DMS 273 treated with DMSO at 0.1 percent for 48 hours (cell line): ENCODE measurements at regions not wholly inside any gene's neighbourhood (a gene's known extent, or its start where the extent isn't known, plus 50 kb on each side); places are given as distances from the start of the nearest gene placed in this dataset.
"Not testable (repeated sequence)": the region's sequence is repeated elsewhere in the genome, so short reads cannot be mapped to it uniquely, and the experiment has no call there.

ENCODE experiments used
- DNase-seq: peaks from one replicate; lab custom pipeline; 2025; lab: John Stamatoyannopoulos, UW

- no peak for DNase-seq
Measured at GRCh38 chr19:32032561-32032960, 312.8 kb upstream of the ZNF507 start.

GRCh38 chr19:32035626-32036025 is 309.8 kb upstream of the ZNF507 start:
- DNase-seq = no peak

- DNase-seq = no peak
Measured at GRCh38 chr19:32038021-32038920, 307.1 kb upstream of the ZNF507 start.

- no peak for DNase-seq
Measured at GRCh38 chr19:32038961-32039360, 306.4 kb upstream of the ZNF507 start.

GRCh38 chr19:32039440-32039839 is 306.0 kb upstream of the ZNF507 start:
- no peak for DNase-seq

GRCh38 chr19:32040236-32040635 is 305.2 kb upstream of the ZNF507 start:
- no peak for DNase-seq

- DNase-seq = no peak
Measured at GRCh38 chr19:32041681-32042292, 303.6 kb upstream of the ZNF507 start.

GRCh38 chr19:32047788-32048187 is 297.6 kb upstream of the ZNF507 start:
- DNase-seq = no peak

GRCh38 chr19:32053376-32053775 is 292.0 kb upstream of the ZNF507 start:
- DNase-seq = no peak

- DNase-seq = no peak
Measured at GRCh38 chr19:32053861-32054260, 291.5 kb upstream of the ZNF507 start.

- no peak for DNase-seq
Measured at GRCh38 chr19:32058131-32058530, 287.3 kb upstream of the ZNF507 start.

- no peak for DNase-seq
Measured at GRCh38 chr19:32061315-32061714, 284.1 kb upstream of the ZNF507 start.

- no peak for DNase-seq
Measured at GRCh38 chr19:32063601-32064000, 281.8 kb upstream of the ZNF507 start.

GRCh38 chr19:32066056-32066455 is 279.4 kb upstream of the ZNF507 start:
- DNase-seq = no peak

GRCh38 chr19:32067685-32068084 is 277.7 kb upstream of the ZNF507 start:
- DNase-seq = no peak

GRCh38 chr19:32068793-32069192 is 276.6 kb upstream of the ZNF507 start:
- no peak for DNase-seq

- no peak for DNase-seq
Measured at GRCh38 chr19:32070101-32070500, 275.3 kb upstream of the ZNF507 start.

- no peak for DNase-seq
Measured at GRCh38 chr19:32082028-32082427, 263.4 kb upstream of the ZNF507 start.

- DNase-seq = not testable (repeated sequence)
Measured at GRCh38 chr19:32084756-32085363, 260.6 kb upstream of the ZNF507 start.

- no peak for DNase-seq
Measured at GRCh38 chr19:32091241-32091640, 254.2 kb upstream of the ZNF507 start.

- no peak for DNase-seq
Measured at GRCh38 chr19:32097011-32097410, 248.4 kb upstream of the ZNF507 start.

- DNase-seq = no peak
Measured at GRCh38 chr19:32097620-32098019, 247.8 kb upstream of the ZNF507 start.

- DNase-seq = no peak
Measured at GRCh38 chr19:32098968-32099367, 246.4 kb upstream of the ZNF507 start.
